OCI-LY1 (cell line): ENCODE measurements at regions not wholly inside any gene's neighbourhood (a gene's known extent, or its start where the extent isn't known, plus 50 kb on each side); places are given as distances from the start of the nearest gene placed in this dataset.

Source experiments
- EZH2 ChIP-seq: fragments of 200-600 bp; sonication (generic), shearing (Covaris generic); IDR thresholded peaks from 2 replicates; pipeline ENCODE4 v1.8.0; 2017; ENCODE audit warnings: borderline replicate concordance, mixed run types, mild to moderate bottlenecking, antibody characterized with exemption, low read length, moderate library complexity, mixed read lengths
- TF ChIP-seq, protein P1 (sequence below): fragments of 200-600 bp; sonication (generic), shearing (Covaris generic); IDR thresholded peaks from 2 replicates; pipeline ENCODE4 v1.5.1; 2017; ENCODE audit warnings: mild to moderate bottlenecking, antibody characterized with exemption, low read length, moderate library complexity, mixed read lengths

DNA sequence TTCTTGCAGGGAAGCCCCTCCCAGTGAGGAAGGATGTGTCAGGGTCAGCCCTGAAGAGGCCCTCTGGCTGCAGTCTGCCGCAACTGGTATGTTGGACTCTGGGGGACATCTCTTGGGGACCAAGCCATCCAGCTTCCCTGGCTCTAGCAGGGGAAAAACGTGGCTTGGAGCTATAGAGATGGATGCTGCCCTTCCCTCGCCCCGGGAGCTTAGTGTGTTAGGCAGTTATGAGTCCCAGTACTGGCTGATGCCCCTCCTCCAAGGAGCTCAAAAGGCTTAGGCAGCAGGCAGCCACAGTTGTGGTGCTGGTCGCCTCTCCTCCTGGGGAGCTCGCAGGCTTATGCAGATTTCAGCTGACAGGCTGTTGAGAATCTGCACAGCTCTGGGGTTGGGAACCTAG, 353.1 kb upstream of the GBE1 start:
- TF ChIP-seq, protein P1, sequence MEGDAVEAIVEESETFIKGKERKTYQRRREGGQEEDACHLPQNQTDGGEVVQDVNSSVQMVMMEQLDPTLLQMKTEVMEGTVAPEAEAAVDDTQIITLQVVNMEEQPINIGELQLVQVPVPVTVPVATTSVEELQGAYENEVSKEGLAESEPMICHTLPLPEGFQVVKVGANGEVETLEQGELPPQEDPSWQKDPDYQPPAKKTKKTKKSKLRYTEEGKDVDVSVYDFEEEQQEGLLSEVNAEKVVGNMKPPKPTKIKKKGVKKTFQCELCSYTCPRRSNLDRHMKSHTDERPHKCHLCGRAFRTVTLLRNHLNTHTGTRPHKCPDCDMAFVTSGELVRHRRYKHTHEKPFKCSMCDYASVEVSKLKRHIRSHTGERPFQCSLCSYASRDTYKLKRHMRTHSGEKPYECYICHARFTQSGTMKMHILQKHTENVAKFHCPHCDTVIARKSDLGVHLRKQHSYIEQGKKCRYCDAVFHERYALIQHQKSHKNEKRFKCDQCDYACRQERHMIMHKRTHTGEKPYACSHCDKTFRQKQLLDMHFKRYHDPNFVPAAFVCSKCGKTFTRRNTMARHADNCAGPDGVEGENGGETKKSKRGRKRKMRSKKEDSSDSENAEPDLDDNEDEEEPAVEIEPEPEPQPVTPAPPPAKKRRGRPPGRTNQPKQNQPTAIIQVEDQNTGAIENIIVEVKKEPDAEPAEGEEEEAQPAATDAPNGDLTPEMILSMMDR: no peak
- TF ChIP-seq EZH2: no peak
